ENCODE measurements at regions not wholly inside any gene's neighbourhood (a gene's known extent, or its start where the extent isn't known, plus 50 kb on each side); places are given as distances from the start of the nearest gene placed in this dataset.
"Not testable (repeated sequence)": the region's sequence is repeated elsewhere in the genome, so short reads cannot be mapped to it uniquely, and the experiment has no call there.

- in situ Hi-C loops (cut with HindIII; ENCODE audit: low pct_unique_long_range_greater_than_20kb, low sequenced_read_pairs): no loop called here
- no peak for DNase-seq (ENCODE audit: low read depth, low spot score)
Observed at GRCh38 chr5:42879291-42879690, 67.6 kb upstream of the SELENOP start.

- DNase-seq (ENCODE audit: low read depth, low spot score): no peak
- in situ Hi-C loops (cut with HindIII; ENCODE audit: low pct_unique_long_range_greater_than_20kb, low sequenced_read_pairs): no loop called here
Observed at GRCh38 chr5:42878550-42878949, 66.9 kb upstream of the SELENOP start.

GRCh38 chr5:42878041-42878440 lies 66.3 kb upstream of the SELENOP start:
- no peak for DNase-seq (ENCODE audit: low read depth, low spot score)
- in situ Hi-C loops (cut with HindIII; ENCODE audit: low pct_unique_long_range_greater_than_20kb, low sequenced_read_pairs): no loop called here

- DNase-seq (ENCODE audit: low read depth, low spot score): no peak
- in situ Hi-C loops (cut with HindIII; ENCODE audit: low pct_unique_long_range_greater_than_20kb, low sequenced_read_pairs): no loop called here
Observed at GRCh38 chr5:42877431-42877830, 65.7 kb upstream of the SELENOP start.

- DNase-seq (ENCODE audit: low read depth, low spot score): no peak
- in situ Hi-C loops (cut with HindIII; ENCODE audit: low pct_unique_long_range_greater_than_20kb, low sequenced_read_pairs): no loop called here
Observed at GRCh38 chr5:42876375-42876844, 64.7 kb upstream of the SELENOP start.

- DNase-seq (ENCODE audit: low read depth, low spot score): no peak
- in situ Hi-C loops (cut with HindIII; ENCODE audit: low pct_unique_long_range_greater_than_20kb, low sequenced_read_pairs): no loop called here
Observed at GRCh38 chr5:42875785-42876374, 64.2 kb upstream of the SELENOP start.

GRCh38 chr5:42875211-42875610 lies 63.5 kb upstream of the SELENOP start:
- no peak for DNase-seq (ENCODE audit: low read depth, low spot score)
- in situ Hi-C loops (cut with HindIII; ENCODE audit: low pct_unique_long_range_greater_than_20kb, low sequenced_read_pairs): no loop called here

GRCh38 chr5:42874621-42875198 lies 63.0 kb upstream of the SELENOP start:
- in situ Hi-C loops (cut with HindIII; ENCODE audit: low pct_unique_long_range_greater_than_20kb, low sequenced_read_pairs): no loop called here
- DNase-seq (ENCODE audit: low read depth, low spot score): no peak

GRCh38 chr5:42872865-42873264 lies 61.2 kb upstream of the SELENOP start:
- in situ Hi-C loops (cut with HindIII; ENCODE audit: low pct_unique_long_range_greater_than_20kb, low sequenced_read_pairs): no loop called here
- DNase-seq (ENCODE audit: low read depth, low spot score): no peak

GRCh38 chr5:42870882-42871418 lies 59.3 kb upstream of the SELENOP start:
- in situ Hi-C loops (cut with HindIII; ENCODE audit: low pct_unique_long_range_greater_than_20kb, low sequenced_read_pairs): no loop called here

GRCh38 chr5:42868417-42868816 lies 56.7 kb upstream of the SELENOP start:
- in situ Hi-C loops (cut with HindIII; ENCODE audit: low pct_unique_long_range_greater_than_20kb, low sequenced_read_pairs); DNase-seq (ENCODE audit: low read depth, low spot score): not testable (repeated sequence)

More at GRCh38 chr5:42870882-42871418, 59.3 kb upstream of the SELENOP start:
- DNase-seq (ENCODE audit: low read depth, low spot score): no peak

GRCh38 chr5:42864749-42865148 lies 53.1 kb upstream of the SELENOP start:
- in situ Hi-C loops (cut with HindIII; ENCODE audit: low pct_unique_long_range_greater_than_20kb, low sequenced_read_pairs); DNase-seq (ENCODE audit: low read depth, low spot score): not testable (repeated sequence)
